PFSK-1 (cell line): ENCODE measurements at regions not wholly inside any gene's neighbourhood (a gene's known extent, or its start where the extent isn't known, plus 50 kb on each side); places are given as distances from the start of the nearest gene placed in this dataset.

Experiments
- FOXP2 ChIP-seq: optimal IDR thresholded peaks from 2 replicates; pipeline ENCODE3; 2011; ENCODE audit warnings: borderline replicate concordance, control low read depth, inconsistent platforms; ENCODE audit not compliant: insufficient read depth; ENCODE audit errors: extremely low read length, extremely low read depth
- POLR2AphosphoS5 ChIP-seq: IDR thresholded peaks from 2 replicates; pipeline ENCODE4 v1.6.1; 2012; ENCODE audit warnings: low read depth, mild to moderate bottlenecking, control low read depth, low read length, moderate library complexity
- REST ChIP-seq, 2 experiments: IDR thresholded peaks; 2 replicates each; pipeline versions ENCODE4 v1.6.1 to v1.8.0; 2011 to 2012; ENCODE audit warnings: low read depth in 2 of 2, low read length in 2 of 2, control low read depth in 1 of 2, inconsistent platforms in 1 of 2, mild to moderate bottlenecking in 1 of 2, moderate library complexity in 1 of 2; ENCODE audit not compliant: insufficient read depth in 1 of 2
- SIN3A ChIP-seq: IDR thresholded peaks from 2 replicates; pipeline ENCODE4 v1.6.1; 2012; ENCODE audit warnings: mild to moderate bottlenecking, low read length, moderate library complexity, borderline replicate concordance; ENCODE audit not compliant: insufficient read depth
- TAF1 ChIP-seq: IDR thresholded peaks from 2 replicates; pipeline ENCODE4 v1.6.1; 2012; ENCODE audit warnings: low read length, control low read depth, borderline replicate concordance; ENCODE audit not compliant: insufficient read depth

- no peak for TF ChIP-seq TAF1
- TF ChIP-seq POLR2AphosphoS5, result no peak
- TF ChIP-seq REST (IDR thresholded peaks at IDR 0.05; ENCODE audit: insufficient read depth in 1 of 2, low read depth in 2 of 2, low read length in 2 of 2), result no peak
- TF ChIP-seq SIN3A, result no peak
- TF ChIP-seq FOXP2, result no peak
These were observed 283.8 kb upstream of the ARSJ start for GRCh38 chr4:114263233-114263632.
